Activated CD4-positive, alpha-beta T cell treated with anti-CD3 and anti-CD28 coated beads, Interleukin-2, amount 10 ng/mL, durations not matched to agents 24 days and 14 days (primary cell): ENCODE measurements at regions not wholly inside any gene's neighbourhood (a gene's known extent, or its start where the extent isn't known, plus 50 kb on each side); places are given as distances from the start of the nearest gene placed in this dataset.

ENCODE experiments used
- DNase-seq: peaks from one replicate; pipeline ENCODE4 v3.0.0; 2022
- H3K27ac Mint-ChIP-seq: one replicate; pipeline ENCODE4 v1.8.0; 2022; ENCODE audit warnings: mild to moderate bottlenecking, mixed read lengths
- H3K27me3 Mint-ChIP-seq: one replicate; pipeline ENCODE4 v1.8.0; 2022; ENCODE audit warnings: mixed read lengths
- H3K36me3 Mint-ChIP-seq: one replicate; pipeline ENCODE4 v1.8.0; 2022; ENCODE audit warnings: low read depth, mild to moderate bottlenecking, mixed read lengths
- H3K4me1 Mint-ChIP-seq: one replicate; pipeline ENCODE4 v1.8.0; 2021; ENCODE audit warnings: mixed read lengths
- H3K4me3 Mint-ChIP-seq: one replicate; pipeline ENCODE4 v1.8.0; 2022; ENCODE audit warnings: mild to moderate bottlenecking, moderate library complexity, mixed read lengths
- H3K9me3 Mint-ChIP-seq: one replicate; pipeline ENCODE4 v1.8.0; 2021; ENCODE audit warnings: mixed read lengths
- intact Hi-C: fragments of 100-400 bp; cut with micrococcal nuclease; formaldehyde crosslinking; loops from one replicate; pipeline ENCODE4 v1.15.1; 2023

GRCh38 chr2:222146488-222146887 is 152.3 kb downstream of the PAX3 start:
- no peak overlapping the region for H3K27ac Mint-ChIP-seq

GRCh38 chr2:222142027-222142426 is 156.8 kb downstream of the PAX3 start:
- Mint-ChIP-seq H3K27me3 (no peaks in the 10 kb centered on the region), H3K9me3 (no peaks in the 10 kb centered on the region), H3K36me3 (no peaks in the 10 kb centered on the region), H3K4me3 (no peak overlapping the region), H3K27ac (no peak overlapping the region), H3K4me1 (no peaks in the 10 kb centered on the region)
- no peak for DNase-seq
- intact Hi-C loops, result no loop called here

More at GRCh38 chr2:222146488-222146887, 152.3 kb downstream of the PAX3 start:
- intact Hi-C loops, result no loop called here
- no peak overlapping the region for H3K4me3 Mint-ChIP-seq
- H3K36me3 Mint-ChIP-seq, result no peaks in the 10 kb centered on the region
- H3K27me3 Mint-ChIP-seq, result no peaks in the 10 kb centered on the region
- H3K9me3 Mint-ChIP-seq, result no peaks in the 10 kb centered on the region
- H3K4me1 Mint-ChIP-seq, result no peaks in the 10 kb centered on the region
- DNase-seq, result no peak

- Mint-ChIP-seq H3K9me3 (no peaks in the 10 kb centered on the region), H3K4me1 (no peaks in the 10 kb centered on the region), H3K27me3 (no peaks in the 10 kb centered on the region), H3K27ac (no peak overlapping the region), H3K36me3 (no peaks in the 10 kb centered on the region), H3K4me3 (no peak overlapping the region)
- intact Hi-C loops, result no loop called here
- no peak for DNase-seq
These were observed 162.6 kb downstream of the PAX3 start for GRCh38 chr2:222136106-222136630.

- H3K27me3 Mint-ChIP-seq, result no peaks in the 10 kb centered on the region
- DNase-seq, result no peak
- no peak overlapping the region for H3K4me3 Mint-ChIP-seq
- H3K27ac Mint-ChIP-seq, result no peak overlapping the region
- no peaks in the 10 kb centered on the region for H3K9me3 Mint-ChIP-seq
- intact Hi-C loops, result no loop called here
- no peaks in the 10 kb centered on the region for H3K36me3 Mint-ChIP-seq
- H3K4me1 Mint-ChIP-seq, result no peaks in the 10 kb centered on the region
These were observed 164.1 kb downstream of the PAX3 start for GRCh38 chr2:222134654-222135053.

- Mint-ChIP-seq H3K4me3 (no peak overlapping the region), H3K27ac (no peak overlapping the region), H3K27me3 (no peaks in the 10 kb centered on the region), H3K9me3 (no peaks in the 10 kb centered on the region), H3K4me1 (no peaks in the 10 kb centered on the region), H3K36me3 (no peaks in the 10 kb centered on the region)
- DNase-seq, result no peak
- intact Hi-C loops, result no loop called here
These were observed 164.9 kb downstream of the PAX3 start for GRCh38 chr2:222133897-222134296.

GRCh38 chr2:222130855-222131254 is 167.9 kb downstream of the PAX3 start:
- intact Hi-C loops, result no loop called here
- H3K9me3 Mint-ChIP-seq, result no peaks in the 10 kb centered on the region
- no peak overlapping the region for H3K4me3 Mint-ChIP-seq
- no peaks in the 10 kb centered on the region for H3K4me1 Mint-ChIP-seq
- DNase-seq, result no peak
- no peaks in the 10 kb centered on the region for H3K36me3 Mint-ChIP-seq
- no peaks in the 10 kb centered on the region for H3K27me3 Mint-ChIP-seq
- no peak overlapping the region for H3K27ac Mint-ChIP-seq

GRCh38 chr2:222127660-222128059 is 171.1 kb downstream of the PAX3 start:
- no peaks in the 10 kb centered on the region for H3K36me3 Mint-ChIP-seq
- H3K4me3 Mint-ChIP-seq, result no peak overlapping the region
- no peaks in the 10 kb centered on the region for H3K9me3 Mint-ChIP-seq
- no peaks in the 10 kb centered on the region for H3K27me3 Mint-ChIP-seq
- H3K27ac Mint-ChIP-seq, result no peak overlapping the region
- intact Hi-C loops, result no loop called here
- no peak for DNase-seq
- no peaks in the 10 kb centered on the region for H3K4me1 Mint-ChIP-seq

GRCh38 chr2:222120933-222121332 is 177.9 kb downstream of the PAX3 start:
- intact Hi-C loops, result no loop called here

GRCh38 chr2:222115296-222115695 is 183.5 kb downstream of the PAX3 start:
- H3K4me3 Mint-ChIP-seq, result no peak overlapping the region
- intact Hi-C loops, result no loop called here
- H3K27me3 Mint-ChIP-seq, result no peaks in the 10 kb centered on the region
- DNase-seq, result no peak
- H3K27ac Mint-ChIP-seq, result no peak overlapping the region
- H3K36me3 Mint-ChIP-seq, result no peaks in the 10 kb centered on the region
- no peaks in the 10 kb centered on the region for H3K4me1 Mint-ChIP-seq
- H3K9me3 Mint-ChIP-seq, result no peaks in the 10 kb centered on the region

More at GRCh38 chr2:222120933-222121332, 177.9 kb downstream of the PAX3 start:
- H3K27me3 Mint-ChIP-seq, result no peaks in the 10 kb centered on the region
- no peak overlapping the region for H3K27ac Mint-ChIP-seq
- no peaks in the 10 kb centered on the region for H3K36me3 Mint-ChIP-seq
- no peaks in the 10 kb centered on the region for H3K4me1 Mint-ChIP-seq
- no peak for DNase-seq
- H3K9me3 Mint-ChIP-seq, result no peaks in the 10 kb centered on the region
- no peak overlapping the region for H3K4me3 Mint-ChIP-seq

GRCh38 chr2:222108957-222109585 is 189.7 kb downstream of the PAX3 start:
- no peaks in the 10 kb centered on the region for H3K36me3 Mint-ChIP-seq
- no peak overlapping the region for H3K4me3 Mint-ChIP-seq
- no peaks in the 10 kb centered on the region for H3K9me3 Mint-ChIP-seq
- intact Hi-C loops, result no loop called here
- no peak overlapping the region for H3K27ac Mint-ChIP-seq
- DNase-seq, result no peak
- H3K4me1 Mint-ChIP-seq, result no peaks in the 10 kb centered on the region
- no peaks in the 10 kb centered on the region for H3K27me3 Mint-ChIP-seq

- no peaks in the 10 kb centered on the region for H3K9me3 Mint-ChIP-seq
- DNase-seq, result no peak
- H3K27ac Mint-ChIP-seq, result no peak overlapping the region
- H3K4me3 Mint-ChIP-seq, result no peak overlapping the region
- H3K4me1 Mint-ChIP-seq, result no peaks in the 10 kb centered on the region
- intact Hi-C loops, result no loop called here
- H3K27me3 Mint-ChIP-seq, result no peaks in the 10 kb centered on the region
- H3K36me3 Mint-ChIP-seq, result no peaks in the 10 kb centered on the region
These were observed 190.3 kb downstream of the PAX3 start for GRCh38 chr2:222108497-222108896.

- H3K36me3 Mint-ChIP-seq, result no peaks in the 10 kb centered on the region
- intact Hi-C loops, result no loop called here
- no peak overlapping the region for H3K27ac Mint-ChIP-seq
- peaks cover 3% of the 10 kb centered on the region for H3K27me3 Mint-ChIP-seq
- no peaks in the 10 kb centered on the region for H3K4me1 Mint-ChIP-seq
- no peaks in the 10 kb centered on the region for H3K9me3 Mint-ChIP-seq
- no peak for DNase-seq
- H3K4me3 Mint-ChIP-seq, result no peak overlapping the region
These were observed 193.8 kb downstream of the PAX3 start for GRCh38 chr2:222105046-222105445.

GRCh38 chr2:222102575-222103349 is 196.0 kb downstream of the PAX3 start:
- Mint-ChIP-seq H3K27me3 (peaks cover 3% of the 10 kb centered on the region), H3K36me3 (no peaks in the 10 kb centered on the region), H3K4me1 (no peaks in the 10 kb centered on the region), H3K4me3 (no peak overlapping the region), H3K27ac (no peak overlapping the region), H3K9me3 (no peaks in the 10 kb centered on the region)
- intact Hi-C loops, result no loop called here
- DNase-seq, result no peak
